HCT116 (cell line): ENCODE measurements at regions not wholly inside any gene's neighbourhood (a gene's known extent, or its start where the extent isn't known, plus 50 kb on each side); places are given as distances from the start of the nearest gene placed in this dataset.

Source experiments
- ATAC-seq: fragments of 200-7000 bp; cut with Tn5 transposase; 2 replicates; pipeline ENCODE4 v1.9.1; 2020; ENCODE audit warnings: mild to moderate bottlenecking, moderate library complexity
- BruUV-seq: library from RNA; stranded (reverse); fragments of 400-500 nt; replicated peaks from 2 replicates; lab custom pipeline; 2021; lab: Mats Ljungman, UMichigan
- CTCF ChIA-PET: fragments of 300-600 bp; sonication (Branson Sonifier 250); formaldehyde crosslinking; loops from one replicate; lab custom pipeline; 2021; ENCODE audit warnings: antibody characterized with exemption; lab: Charles Lee
- POLR2A ChIA-PET: fragments of 300-600, 350-600 bp; sonication (Branson Sonifier 250); formaldehyde crosslinking; loops from one replicate; lab custom pipeline; 2021; ENCODE audit warnings: antibody characterized with exemption; lab: Charles Lee
- RAD21 ChIA-PET, 2 experiments: fragments of 300-600 bp; sonication (Branson Sonifier 250); formaldehyde crosslinking; loops; one replicate each; lab custom pipeline; 2023; ENCODE audit warnings: low total read pairs in 2 of 2; ENCODE audit not compliant: uncharacterized antibody in 2 of 2, unreplicated experiment in 2 of 2, low non-redundant PET in 1 of 2; lab: Charles Lee
- DNase-seq: peaks from one replicate; pipeline ENCODE4 v3.0.0-alpha.2; 2010; ENCODE audit warnings: low read depth, low spot score
- H2AFZ ChIP-seq: fragments of 200-600 bp; shearing (Covaris generic), sonication (generic); 2 replicates; pipeline ENCODE4 v1.6.1; 2017; ENCODE audit warnings: low read depth, mixed run types, mixed read lengths, antibody characterized with exemption, low read length; ENCODE audit not compliant: poor library complexity, severe bottlenecking
- H3K27ac ChIP-seq: 2 replicates; pipeline ENCODE4 v1.5.1; 2012; ENCODE audit warnings: low read depth, low read length
- H3K27me3 ChIP-seq: fragments of 200-600 bp; sonication (generic); 2 replicates; pipeline ENCODE4 v1.6.1; 2016; ENCODE audit warnings: mixed run types, low read length, mixed read lengths; ENCODE audit not compliant: insufficient read depth
- H3K36me3 ChIP-seq, 2 experiments: fragments of 200-500 bp in 1 of 2; fragments of 200-600 bp in 1 of 2; sonication (Bioruptor generic) in 1 of 2; sonication (generic) in 1 of 2; 2 replicates each; pipeline versions ENCODE4 v1.5.1 to v1.6.1; 2014 to 2016; ENCODE audit warnings: low read length in 2 of 2, inconsistent platforms in 1 of 2, mixed read lengths in 1 of 2, mixed run types in 1 of 2; ENCODE audit not compliant: insufficient read depth in 2 of 2, control insufficient read depth in 1 of 2
- H3K4me1 ChIP-seq, 2 experiments: fragments of 200-600 bp in 1 of 2; sonication (generic) in 1 of 2; 2 replicates each; pipeline versions ENCODE4 v1.5.1 to v1.6.1; 2012 to 2017; ENCODE audit warnings: low read length in 2 of 2, inconsistent platforms in 1 of 2, mild to moderate bottlenecking in 1 of 2, mixed read lengths in 1 of 2, mixed run types in 1 of 2, moderate library complexity in 1 of 2; ENCODE audit not compliant: insufficient read depth in 2 of 2, control insufficient read depth in 1 of 2
- H3K4me2 ChIP-seq: fragments of 200-600 bp; sonication (generic); 2 replicates; pipeline ENCODE4 v1.6.1; 2017; ENCODE audit warnings: mixed run types, low read length, mixed read lengths
- H3K4me3 ChIP-seq, 2 experiments: fragments of 200-600 bp in 1 of 2; sonication (generic) in 1 of 2; replicated peaks in 1 of 2; 2 replicates each; pipeline ENCODE4 v1.5.1; 2011 to 2016; ENCODE audit warnings: low read length in 2 of 2, control low read depth in 1 of 2, low read depth in 1 of 2, mild to moderate bottlenecking in 1 of 2, mixed read lengths in 1 of 2, mixed run types in 1 of 2
- H3K79me2 ChIP-seq: fragments of 200-600 bp; sonication (generic); 2 replicates; pipeline ENCODE4 v1.6.1; 2017; ENCODE audit warnings: mild to moderate bottlenecking, mixed run types, low read length, moderate library complexity, mixed read lengths; ENCODE audit not compliant: insufficient read depth
- H3K9ac ChIP-seq: fragments of 200-600 bp; sonication (generic); 2 replicates; pipeline ENCODE4 v1.6.1; 2016; ENCODE audit warnings: low read length, mixed read lengths
- H3K9me2 ChIP-seq: fragments of 200-600 bp; sonication (generic), shearing (Covaris generic); 2 replicates; pipeline ENCODE4 v1.6.1; 2017; ENCODE audit warnings: mixed run types, mild to moderate bottlenecking, moderate library complexity; ENCODE audit not compliant: insufficient read depth
- H3K9me3 ChIP-seq, 2 experiments: fragments of 200-500 bp in 1 of 2; fragments of 200-600 bp in 1 of 2; sonication (Bioruptor generic) in 1 of 2; sonication (generic) in 1 of 2; 2 replicates each; pipeline ENCODE4 v1.6.1; 2014 to 2017; ENCODE audit warnings: low read length in 2 of 2, mixed read lengths in 2 of 2, inconsistent platforms in 1 of 2, low read depth in 1 of 2, mild to moderate bottlenecking in 1 of 2, mixed run types in 1 of 2, moderate library complexity in 1 of 2; ENCODE audit not compliant: control insufficient read depth in 1 of 2, insufficient read depth in 1 of 2
- H4K20me1 ChIP-seq: fragments of 200-600 bp; sonication (generic), shearing (Covaris generic); 2 replicates; pipeline ENCODE4 v1.6.1; 2017; ENCODE audit warnings: mixed run types, mild to moderate bottlenecking, moderate library complexity; ENCODE audit not compliant: insufficient read depth
- ELF1 ChIP-seq: IDR thresholded peaks from 2 replicates; pipeline ENCODE4 v1.6.1; 2012; ENCODE audit warnings: low read depth, borderline replicate concordance
- JUND ChIP-seq: IDR thresholded peaks from 2 replicates; pipeline ENCODE4 v1.6.1; 2012
- RAD21 ChIP-seq: IDR thresholded peaks from 2 replicates; pipeline ENCODE4 v1.6.1; 2012; ENCODE audit warnings: low read depth, mild to moderate bottlenecking
- SRF ChIP-seq: IDR thresholded peaks from 2 replicates; pipeline ENCODE4 v1.6.1; 2012; ENCODE audit warnings: low read depth
- YY1 ChIP-seq: IDR thresholded peaks from 2 replicates; pipeline ENCODE4 v1.6.1; 2011; ENCODE audit warnings: low read length, low read depth, moderate library complexity, mild to moderate bottlenecking; ENCODE audit not compliant: insufficient replicate concordance; ENCODE audit errors: extremely low read depth
- ZFX ChIP-seq: fragments of 450-650 bp; IDR thresholded peaks from 2 replicates; pipeline ENCODE4 v1.6.1; 2017
- intact Hi-C: fragments of 100-400 bp; cut with micrococcal nuclease; formaldehyde crosslinking; loops from 2 replicates; pipeline ENCODE4 v1.10.0; 2022
- TF ChIP-seq, protein P1 (sequence below): IDR thresholded peaks from 2 replicates; pipeline ENCODE4 v1.6.1; 2012

DNA sequence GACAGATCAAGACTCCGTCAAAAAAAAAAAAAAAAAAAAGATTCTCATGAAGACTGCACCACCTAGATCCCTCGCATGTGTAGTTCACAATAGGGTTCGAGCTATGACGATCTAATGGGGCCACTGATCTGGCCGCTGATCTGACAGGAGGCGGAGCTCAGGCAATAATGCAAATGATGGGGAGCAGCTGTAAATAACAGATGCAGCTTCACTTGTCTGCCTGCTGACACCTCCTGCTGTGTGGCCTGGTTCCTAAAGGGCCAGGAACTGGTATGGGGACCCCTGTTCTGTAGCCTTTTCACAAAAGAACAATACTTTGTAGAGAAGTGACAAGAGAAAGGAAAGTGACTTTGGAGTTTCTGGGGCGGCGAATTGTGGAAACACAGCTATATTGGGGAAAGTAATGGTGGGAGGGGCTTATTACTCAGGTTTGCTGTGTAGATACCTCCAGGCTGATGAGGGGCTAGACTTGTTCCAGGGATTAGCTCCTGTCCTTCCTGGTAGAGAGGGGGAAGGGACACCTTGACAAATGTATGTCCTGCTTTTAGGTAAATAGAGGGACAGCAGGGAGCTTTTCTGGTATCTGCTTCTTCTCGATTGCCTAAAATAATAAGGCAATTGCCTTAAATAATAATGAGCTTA, 57.1 kb downstream of the HAPSTR1 start:
- intact Hi-C loops = loop anchor here (10.0 kb wide), 1 partner anchor 1586 kb away; no protein-coding TSS in a partner anchor
- H3K79me2 ChIP-seq = no peaks in the 10 kb centered on the region
- BruUV-seq = no TSS peak
- no peak overlapping the region for H3K4me2 ChIP-seq
- ChIA-PET CTCF (interaction anchor here (0.7 to 4.4 kb wide), 2 partner anchors 9 to 1462 kb away, joined by 3 to 25 read pairs; no protein-coding TSS in a partner anchor), RAD21 (no interaction called here), POLR2A (no interaction called here)
- no peak overlapping the region for H3K9ac ChIP-seq
- H3K9me3 ChIP-seq = no peaks in the 10 kb centered on the region
- no peaks in the 10 kb centered on the region for H3K36me3 ChIP-seq
- TF ChIP-seq SRF = no peak
- no peak for TF ChIP-seq YY1
- TF ChIP-seq JUND = no peak
- TF ChIP-seq ELF1 = no peak
- TF ChIP-seq, protein P1, sequence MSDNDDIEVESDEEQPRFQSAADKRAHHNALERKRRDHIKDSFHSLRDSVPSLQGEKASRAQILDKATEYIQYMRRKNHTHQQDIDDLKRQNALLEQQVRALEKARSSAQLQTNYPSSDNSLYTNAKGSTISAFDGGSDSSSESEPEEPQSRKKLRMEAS = no peak
- no peak for TF ChIP-seq RAD21
- H3K27ac ChIP-seq = no peak overlapping the region
- no peak overlapping the region for H3K4me3 ChIP-seq
- H4K20me1 ChIP-seq = no peaks in the 10 kb centered on the region
- H2AFZ ChIP-seq = no peak overlapping the region
- H3K9me2 ChIP-seq = no peaks in the 10 kb centered on the region
- DNase-seq (no peak), ATAC-seq (no peak)
- no peaks in the 10 kb centered on the region for H3K27me3 ChIP-seq
- H3K4me1 ChIP-seq = no peaks in the 10 kb centered on the region

DNA sequence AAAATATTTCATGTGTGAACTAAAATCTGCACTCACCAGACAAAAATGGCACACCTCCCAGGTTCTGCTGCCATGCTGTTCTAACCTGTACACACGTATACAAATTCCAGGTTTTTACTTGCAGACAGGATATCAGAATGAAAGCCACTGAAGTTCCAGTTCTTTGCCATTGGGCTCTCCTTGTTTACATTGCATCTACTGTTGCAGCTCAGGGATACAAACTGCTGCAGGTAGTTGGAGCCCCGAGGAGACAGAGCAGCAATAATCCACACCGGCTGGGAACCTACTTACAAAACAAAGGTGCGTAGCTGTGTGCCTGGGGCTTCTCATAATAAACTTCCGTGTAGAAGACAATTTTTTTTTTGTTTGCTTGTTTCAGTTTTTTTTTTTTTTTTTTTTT, 59.6 kb downstream of the HAPSTR1 start:
- no peaks in the 10 kb centered on the region for H3K27me3 ChIP-seq
- H3K9me3 ChIP-seq = no peaks in the 10 kb centered on the region
- ChIA-PET RAD21 (interaction anchor here in 1 of 2 experiments (0.7 kb wide), 1 partner anchor 93 kb away, joined by 4 read pairs; no protein-coding TSS in a partner anchor), POLR2A (no interaction called here), CTCF (interaction anchor here (4.4 kb wide), 1 partner anchor 12 kb away, joined by 25 read pairs; no protein-coding TSS in a partner anchor)
- no peaks in the 10 kb centered on the region for H3K36me3 ChIP-seq
- no peak for DNase-seq
- TF ChIP-seq ZFX = no peak
- no peak overlapping the region for H3K4me3 ChIP-seq
- no peak overlapping the region for H3K9ac ChIP-seq
- H3K4me2 ChIP-seq = no peak overlapping the region
- intact Hi-C loops = no loop called here
- no peaks in the 10 kb centered on the region for H3K4me1 ChIP-seq
- H4K20me1 ChIP-seq = no peaks in the 10 kb centered on the region
- H3K9me2 ChIP-seq = no peaks in the 10 kb centered on the region
- BruUV-seq = no TSS peak
- ATAC-seq = no peak
- H2AFZ ChIP-seq = no peak overlapping the region
- no peak overlapping the region for H3K27ac ChIP-seq
- H3K79me2 ChIP-seq = no peaks in the 10 kb centered on the region
